Adrenal gland (tissue), 5 donors: ENCODE measurements at regions not wholly inside any gene's neighbourhood (a gene's known extent, or its start where the extent isn't known, plus 50 kb on each side); places are given as distances from the start of the nearest gene placed in this dataset.

Source experiments
- CTCF ChIP-seq, 6 experiments: fragments of 450-650 bp in 4 of 6; fragments of 200-600 bp in 2 of 6; sonication (generic) in 1 of 6; IDR thresholded peaks; 1 replicate in 5 of 6; 2 replicates in 1 of 6; pipeline versions ENCODE4 v1.5.1 to v1.8.0; 2016 to 2021; ENCODE audit warnings: antibody characterized with exemption in 6 of 6, mild to moderate bottlenecking in 2 of 6, moderate library complexity in 1 of 6
- POLR2A ChIP-seq, 2 donors: fragments of 450-650 bp; IDR thresholded peaks; one replicate each; pipeline ENCODE4 v1.6.1; 2017; ENCODE audit warnings: antibody characterized with exemption in 2 of 2, mild to moderate bottlenecking in 2 of 2, moderate library complexity in 1 of 2
- donor health status: DM: no; HTN: no; CAD: no.

DNA sequence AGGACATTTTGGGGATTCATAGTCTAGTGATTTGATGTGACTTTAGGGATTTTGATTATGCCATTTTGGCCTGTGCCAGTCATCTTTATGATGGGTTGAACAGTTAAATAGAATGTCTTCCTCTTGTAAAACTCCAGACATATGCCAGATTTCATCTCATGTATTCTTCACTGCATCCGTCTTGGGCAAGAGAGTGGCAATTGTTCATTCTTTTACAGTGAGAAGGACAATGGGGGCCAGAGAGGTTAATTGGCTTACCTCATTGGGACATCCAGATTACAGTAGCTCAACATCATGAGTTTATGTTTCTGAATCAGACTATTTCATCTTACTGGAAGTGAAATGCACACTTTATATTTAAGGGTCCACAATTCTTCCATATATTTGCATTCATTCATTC, 108.2 kb upstream of the SLC38A2 start:
- TF ChIP-seq CTCF (IDR thresholded peaks at IDR 0.05): no peak
- TF ChIP-seq POLR2A (IDR thresholded peaks at IDR 0.05): no peak
